ENCODE measurements at regions not wholly inside any gene's neighbourhood (a gene's known extent, or its start where the extent isn't known, plus 50 kb on each side); places are given as distances from the start of the nearest gene placed in this dataset.

DNA sequence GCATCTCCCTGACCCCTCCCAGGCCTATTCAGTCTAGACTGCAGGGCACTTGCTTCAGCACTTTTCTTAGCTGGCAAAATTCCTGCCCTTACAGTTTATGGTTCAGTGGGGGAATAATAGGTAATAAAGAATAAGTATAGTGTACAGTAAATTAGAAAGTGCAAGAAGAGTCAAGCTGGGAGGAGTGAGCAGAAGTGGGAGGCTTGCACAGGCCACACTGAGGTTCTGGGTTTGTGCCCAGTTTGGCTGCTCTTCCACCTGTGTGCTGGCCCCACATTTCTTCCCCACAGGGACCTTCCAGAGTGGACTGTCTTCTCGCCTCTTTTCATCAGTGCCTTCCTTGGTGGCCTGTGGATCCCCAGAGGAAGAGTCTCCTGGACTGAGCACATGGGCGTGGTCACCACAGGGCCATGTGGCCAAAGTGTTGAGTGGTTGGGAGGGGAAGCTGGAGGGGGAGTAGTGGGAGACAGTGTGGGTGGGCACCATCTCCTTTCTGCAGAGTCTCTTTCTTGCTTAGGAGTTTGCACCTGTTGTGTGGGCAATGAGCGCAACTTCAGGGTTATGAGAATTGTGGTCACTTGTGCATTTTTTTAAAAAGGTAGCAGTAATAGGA, 128.6 kb upstream of the ZSWIM2 start:
- H3K27me3 ChIP-seq (ENCODE audit: control insufficient read depth, insufficient read depth, low read length) = no peaks in the 10 kb centered on the region
- ATAC-seq (no peak), DNase-seq (no peak)
- WGBS (ENCODE audit: insufficient coverage) = 81% methylated on average over 3 of the region's 3 CpGs
- Mint-ChIP-seq H3K36me3 (no peaks in the 10 kb centered on the region), H3K27me3 (ENCODE audit: low read depth in 2 of 2) (no peaks in the 10 kb centered on the region), H3K27ac (no peak overlapping the region), H3K4me1 (no peaks in the 10 kb centered on the region), H3K9me3 (peaks cover 0 to 2% of the 10 kb centered on the region in 2 donors), H3K4me3 (no peak overlapping the region)
- intact Hi-C loops (cut with micrococcal nuclease) = no loop called here
- no peaks in the 10 kb centered on the region for H3K4me1 ChIP-seq (ENCODE audit: control insufficient read depth, insufficient read depth, low read length)
- no peak overlapping the region for H3K4me3 ChIP-seq (ENCODE audit: low read length)
- TF ChIP-seq, protein P1, sequence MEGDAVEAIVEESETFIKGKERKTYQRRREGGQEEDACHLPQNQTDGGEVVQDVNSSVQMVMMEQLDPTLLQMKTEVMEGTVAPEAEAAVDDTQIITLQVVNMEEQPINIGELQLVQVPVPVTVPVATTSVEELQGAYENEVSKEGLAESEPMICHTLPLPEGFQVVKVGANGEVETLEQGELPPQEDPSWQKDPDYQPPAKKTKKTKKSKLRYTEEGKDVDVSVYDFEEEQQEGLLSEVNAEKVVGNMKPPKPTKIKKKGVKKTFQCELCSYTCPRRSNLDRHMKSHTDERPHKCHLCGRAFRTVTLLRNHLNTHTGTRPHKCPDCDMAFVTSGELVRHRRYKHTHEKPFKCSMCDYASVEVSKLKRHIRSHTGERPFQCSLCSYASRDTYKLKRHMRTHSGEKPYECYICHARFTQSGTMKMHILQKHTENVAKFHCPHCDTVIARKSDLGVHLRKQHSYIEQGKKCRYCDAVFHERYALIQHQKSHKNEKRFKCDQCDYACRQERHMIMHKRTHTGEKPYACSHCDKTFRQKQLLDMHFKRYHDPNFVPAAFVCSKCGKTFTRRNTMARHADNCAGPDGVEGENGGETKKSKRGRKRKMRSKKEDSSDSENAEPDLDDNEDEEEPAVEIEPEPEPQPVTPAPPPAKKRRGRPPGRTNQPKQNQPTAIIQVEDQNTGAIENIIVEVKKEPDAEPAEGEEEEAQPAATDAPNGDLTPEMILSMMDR (IDR thresholded peaks at IDR 0.05) = no peak
- no peaks in the 10 kb centered on the region for H3K36me3 ChIP-seq (ENCODE audit: control insufficient read depth, insufficient read depth, low read length)
- no peak overlapping the region for H3K27ac ChIP-seq (ENCODE audit: low read length)
- H3K9me3 ChIP-seq (ENCODE audit: control insufficient read depth, insufficient read depth, low read length) = no peaks in the 10 kb centered on the region

GRCh38 chr2:186976329-186976728, 127.4 kb upstream of the ZSWIM2 start:
- DNase-seq (no peak), ATAC-seq (no peak)
- no peaks in the 10 kb centered on the region for H3K4me1 ChIP-seq (ENCODE audit: control insufficient read depth, insufficient read depth, low read length)
- H3K4me3 ChIP-seq (ENCODE audit: low read length) = no peak overlapping the region
- intact Hi-C loops (cut with micrococcal nuclease) = no loop called here
- Mint-ChIP-seq H3K27ac (no peak overlapping the region), H3K36me3 (no peaks in the 10 kb centered on the region), H3K4me3 (no peak overlapping the region), H3K4me1 (no peaks in the 10 kb centered on the region), H3K27me3 (ENCODE audit: low read depth in 2 of 2) (no peaks in the 10 kb centered on the region), H3K9me3 (peaks cover 0 to 2% of the 10 kb centered on the region in 2 donors)
- 91% methylated on average over 5 of the region's 5 CpGs for WGBS (ENCODE audit: insufficient coverage)
- TF ChIP-seq, protein P1 (IDR thresholded peaks at IDR 0.05) = no peak
- H3K9me3 ChIP-seq (ENCODE audit: control insufficient read depth, insufficient read depth, low read length) = no peaks in the 10 kb centered on the region
- no peak overlapping the region for H3K27ac ChIP-seq (ENCODE audit: low read length)
- H3K36me3 ChIP-seq (ENCODE audit: control insufficient read depth, insufficient read depth, low read length) = no peaks in the 10 kb centered on the region
- no peaks in the 10 kb centered on the region for H3K27me3 ChIP-seq (ENCODE audit: control insufficient read depth, insufficient read depth, low read length)

DNA sequence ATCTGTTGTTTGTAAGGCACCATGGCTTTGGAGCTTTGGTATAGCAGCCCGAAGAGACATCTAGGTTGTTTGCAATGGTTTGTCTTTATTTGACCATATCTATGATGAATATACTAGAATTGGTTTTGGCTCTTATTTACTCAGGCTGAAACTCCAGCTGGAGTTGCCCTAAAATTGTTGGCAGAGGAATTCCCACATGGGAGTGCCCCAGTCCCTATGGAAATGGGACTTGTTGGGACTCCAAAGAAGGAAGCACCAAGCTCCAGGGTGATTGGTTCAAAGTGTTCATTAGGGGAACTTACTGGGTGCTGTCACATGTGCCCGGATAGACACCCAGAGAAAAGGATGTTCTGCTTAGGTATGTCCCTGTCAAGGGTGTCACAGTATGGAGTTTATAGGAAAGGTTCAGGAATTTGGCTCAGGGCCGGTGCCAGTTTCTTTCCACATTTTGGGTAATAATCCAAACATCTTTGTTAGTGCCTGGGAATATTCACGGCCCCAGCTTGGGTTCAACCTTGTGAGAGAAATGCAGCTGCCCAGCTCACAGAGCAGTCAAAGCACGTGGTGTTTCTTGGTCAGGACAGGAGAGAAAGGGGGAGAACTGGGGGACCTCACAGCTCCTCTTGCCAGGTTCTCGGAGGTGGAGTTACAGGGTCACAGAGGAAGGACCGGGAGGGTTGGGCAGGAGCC, 123.5 kb upstream of the ZSWIM2 start:
- intact Hi-C loops (cut with micrococcal nuclease) = no loop called here
- Mint-ChIP-seq H3K4me1 (no peaks in the 10 kb centered on the region), H3K4me3 (no peak overlapping the region), H3K27me3 (ENCODE audit: low read depth in 2 of 2) (no peaks in the 10 kb centered on the region), H3K27ac (no peak overlapping the region), H3K9me3 (peaks cover 6% of the 10 kb centered on the region in 2 donors), H3K36me3 (no peaks in the 10 kb centered on the region)
- Histone ChIP-seq H3K9me3 (ENCODE audit: control insufficient read depth, insufficient read depth, low read length) (no peaks in the 10 kb centered on the region), H3K27me3 (ENCODE audit: control insufficient read depth, insufficient read depth, low read length) (no peaks in the 10 kb centered on the region), H3K36me3 (ENCODE audit: control insufficient read depth, insufficient read depth, low read length) (no peaks in the 10 kb centered on the region), H3K4me3 (ENCODE audit: low read length) (no peak overlapping the region), H3K27ac (ENCODE audit: low read length) (no peak overlapping the region), H3K4me1 (ENCODE audit: control insufficient read depth, insufficient read depth, low read length) (no peaks in the 10 kb centered on the region)
- ATAC-seq = no peak
- no peak for DNase-seq
- 88% methylated on average over 7 of the region's 7 CpGs for WGBS (ENCODE audit: insufficient coverage)
- TF ChIP-seq, protein P1 (IDR thresholded peaks at IDR 0.05) = no peak

DNA sequence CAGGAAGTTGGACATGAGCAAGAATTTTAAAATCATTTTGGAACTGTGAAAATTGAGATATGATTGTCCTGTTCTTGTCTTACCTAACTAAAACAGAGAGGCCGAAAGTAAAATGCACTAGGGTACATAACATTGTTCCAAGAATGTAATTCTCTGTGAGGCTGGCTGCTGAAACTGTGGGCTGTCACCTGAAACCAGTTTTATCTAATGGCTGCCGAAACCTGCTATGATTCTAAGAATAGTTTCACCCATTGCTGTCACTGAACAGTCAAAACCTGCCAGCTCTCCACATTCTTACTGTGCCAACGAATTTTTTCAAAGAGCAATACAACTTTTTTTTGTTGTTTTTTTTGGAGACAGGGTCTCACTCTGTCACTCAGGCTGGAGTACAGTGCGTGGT, 119.3 kb upstream of the ZSWIM2 start:
- Histone ChIP-seq H3K27me3 (ENCODE audit: control insufficient read depth, insufficient read depth, low read length) (no peaks in the 10 kb centered on the region), H3K9me3 (ENCODE audit: control insufficient read depth, insufficient read depth, low read length) (no peaks in the 10 kb centered on the region), H3K27ac (ENCODE audit: low read length) (no peak overlapping the region), H3K4me3 (ENCODE audit: low read length) (no peak overlapping the region), H3K36me3 (ENCODE audit: control insufficient read depth, insufficient read depth, low read length) (no peaks in the 10 kb centered on the region), H3K4me1 (ENCODE audit: control insufficient read depth, insufficient read depth, low read length) (no peaks in the 10 kb centered on the region)
- H3K36me3 Mint-ChIP-seq = no peaks in the 10 kb centered on the region
- intact Hi-C loops (cut with micrococcal nuclease) = no loop called here
- ATAC-seq (no peak), DNase-seq (no peak)
- no peak overlapping the region for H3K27ac Mint-ChIP-seq
- H3K27me3 Mint-ChIP-seq (ENCODE audit: low read depth in 2 of 2) = no peaks in the 10 kb centered on the region
- peaks cover 6 to 7% of the 10 kb centered on the region in 2 donors for H3K9me3 Mint-ChIP-seq
- no peak overlapping the region for H3K4me3 Mint-ChIP-seq
- TF ChIP-seq, protein P1 (IDR thresholded peaks at IDR 0.05) = no peak
- no peaks in the 10 kb centered on the region for H3K4me1 Mint-ChIP-seq
- WGBS (ENCODE audit: insufficient coverage) = 81% methylated on average over 4 of the region's 4 CpGs

Measured in natural killer cell (primary cell).